H1 (cell line): ENCODE measurements at regions not wholly inside any gene's neighbourhood (a gene's known extent, or its start where the extent isn't known, plus 50 kb on each side); places are given as distances from the start of the nearest gene placed in this dataset.

ENCODE experiments used
- CTCF ChIA-PET: fragments of 300-600 bp; sonication (Branson Sonifier 250); formaldehyde crosslinking; loops from one replicate; lab custom pipeline; 2021; ENCODE audit not compliant: partially characterized antibody; lab: Charles Lee
- POLR2A ChIA-PET: fragments of 300-600 bp; sonication (Branson Sonifier 250); formaldehyde crosslinking; loops from one replicate; lab custom pipeline; 2021; ENCODE audit warnings: inconsistent platforms; ENCODE audit not compliant: partially characterized antibody; lab: Charles Lee
- DNase-seq, 2 experiments: peaks; one replicate each; pipeline versions ENCODE4 v3.0.0 to v3.0.0-alpha.2; 2010 to 2022; ENCODE audit warnings: low spot score in 2 of 2, low read depth in 1 of 2, mixed read lengths in 1 of 2
- FAIRE-seq: peaks from 2 replicates; lab custom pipeline; 2011; peaks lifted over from hg19 to GRCh38; lab: Jason Lieb, UNC
- H2AFZ ChIP-seq: 2 replicates; pipeline ENCODE4 v1.8.1; 2012; ENCODE audit warnings: low read length, inconsistent platforms
- H2AK5ac ChIP-seq: 2 replicates; pipeline ENCODE4 v1.6.1; 2013; ENCODE audit warnings: low read depth, low read length
- H2BK120ac ChIP-seq: replicated peaks from 2 replicates; pipeline ENCODE3; 2013; ENCODE audit warnings: low read depth, low read length, inconsistent platforms
- H2BK12ac ChIP-seq: 2 replicates; pipeline ENCODE4 v1.6.1; 2013; ENCODE audit warnings: low read depth, low read length
- H2BK15ac ChIP-seq: 2 replicates; pipeline ENCODE4 v1.6.1; 2013; ENCODE audit warnings: low read length
- H2BK20ac ChIP-seq: 2 replicates; pipeline ENCODE4 v1.6.1; 2013; ENCODE audit warnings: low read length
- H2BK5ac ChIP-seq: 2 replicates; pipeline ENCODE4 v1.6.1; 2013; ENCODE audit warnings: low read depth, low read length
- H3K14ac ChIP-seq: 2 replicates; pipeline ENCODE4 v1.6.1; 2013; ENCODE audit warnings: inconsistent platforms; ENCODE audit not compliant: insufficient read length
- H3K18ac ChIP-seq: 2 replicates; pipeline ENCODE4 v1.6.1; 2013; ENCODE audit warnings: low read length; ENCODE audit errors: extremely low read depth
- H3K23ac ChIP-seq: 2 replicates; pipeline ENCODE4 v1.6.1; 2013; ENCODE audit warnings: inconsistent platforms; ENCODE audit not compliant: insufficient read length
- H3K23me2 ChIP-seq: 2 replicates; pipeline ENCODE4 v1.6.1; 2013; ENCODE audit warnings: low read depth, low read length
- H3K27ac ChIP-seq: 2 replicates; pipeline ENCODE4 v1.6.1; 2011; ENCODE audit warnings: low read depth, low read length, inconsistent platforms
- H3K27me3 ChIP-seq, 4 experiments: replicated peaks in 1 of 4; 1 replicate in 1 of 4; 2 replicates in 3 of 4; pipeline versions ENCODE4 v1.6.1 to v1.8.1; 2011 to 2013; ENCODE audit warnings: low read length in 3 of 4, mild to moderate bottlenecking in 3 of 4, inconsistent platforms in 2 of 4, mixed read lengths in 2 of 4, moderate library complexity in 1 of 4; ENCODE audit not compliant: control insufficient read depth in 3 of 4, insufficient read depth in 3 of 4; ENCODE audit errors: extremely low read depth in 1 of 4
- H3K36me3 ChIP-seq, 4 experiments: 2 replicates each; pipeline versions ENCODE4 v1.6.1 to v1.8.1; 2011 to 2013; ENCODE audit warnings: mild to moderate bottlenecking in 4 of 4, low read length in 3 of 4, moderate library complexity in 2 of 4, control low read depth in 1 of 4, inconsistent platforms in 1 of 4; ENCODE audit not compliant: insufficient read depth in 4 of 4, control insufficient read depth in 2 of 4
- H3K4ac ChIP-seq: replicated peaks from 2 replicates; pipeline ENCODE3; 2013; ENCODE audit warnings: low read length, low read depth, mixed read lengths, inconsistent platforms; ENCODE audit not compliant: insufficient read length
- H3K4me1 ChIP-seq, 4 experiments: replicated peaks in 1 of 4; 1 replicate in 1 of 4; 2 replicates in 3 of 4; pipeline versions ENCODE4 v1.6.1 to v1.8.1; 2011 to 2013; ENCODE audit warnings: low read length in 3 of 4, inconsistent platforms in 2 of 4, mixed read lengths in 1 of 4; ENCODE audit not compliant: insufficient read depth in 4 of 4, control insufficient read depth in 3 of 4
- H3K4me2 ChIP-seq, 2 experiments: 2 replicates each; pipeline versions ENCODE4 v1.6.1 to v1.8.1; 2011 to 2013; ENCODE audit warnings: low read depth in 2 of 2, low read length in 2 of 2, control low read depth in 1 of 2, inconsistent platforms in 1 of 2, mild to moderate bottlenecking in 1 of 2; ENCODE audit not compliant: insufficient read depth in 1 of 2
- H3K4me3 ChIP-seq, 4 experiments: fragments of 200-600, 300-600 bp in 1 of 4; sonication (generic), shearing (Covaris generic), sonication (Bioruptor Twin) in 1 of 4; 2 replicates each; pipeline versions ENCODE4 v1.5.1 to v1.8.1; 2011 to 2016; ENCODE audit warnings: low read length in 4 of 4, low read depth in 3 of 4, control low read depth in 2 of 4, inconsistent platforms in 2 of 4, mild to moderate bottlenecking in 2 of 4, mixed read lengths in 1 of 4, moderate library complexity in 1 of 4; ENCODE audit not compliant: insufficient read depth in 2 of 4; ENCODE audit errors: extremely low read depth in 1 of 4
- H3K56ac ChIP-seq: replicated peaks from 2 replicates; pipeline ENCODE3; 2013; ENCODE audit warnings: low read depth, mild to moderate bottlenecking, mixed read lengths, low read length, inconsistent platforms; ENCODE audit not compliant: insufficient read length
- H3K79me1 ChIP-seq: 2 replicates; pipeline ENCODE4 v1.6.1; 2013; ENCODE audit warnings: low read depth, low read length, control low read depth
- H3K79me2 ChIP-seq, 2 experiments: 2 replicates each; pipeline versions ENCODE4 v1.6.1 to v1.8.1; 2012 to 2013; ENCODE audit warnings: low read length in 2 of 2, mild to moderate bottlenecking in 2 of 2, inconsistent platforms in 1 of 2; ENCODE audit not compliant: insufficient read depth in 2 of 2, control insufficient read depth in 1 of 2
- H3K9ac ChIP-seq, 4 experiments: replicated peaks in 1 of 4; 1 replicate in 1 of 4; 2 replicates in 3 of 4; pipeline versions ENCODE4 v1.6.1 to v1.8.1; 2011 to 2013; ENCODE audit warnings: low read depth in 3 of 4, low read length in 3 of 4, control low read depth in 2 of 4, mild to moderate bottlenecking in 2 of 4, moderate library complexity in 2 of 4, inconsistent platforms in 1 of 4; ENCODE audit errors: extremely low read depth in 1 of 4
- H3K9me3 ChIP-seq, 2 experiments: 2 replicates each; pipeline versions ENCODE4 v1.6.1 to v1.8.1; 2012 to 2013; ENCODE audit warnings: mild to moderate bottlenecking in 2 of 2, moderate library complexity in 2 of 2, control low read depth in 1 of 2, inconsistent platforms in 1 of 2, low read depth in 1 of 2, low read length in 1 of 2, mixed read lengths in 1 of 2; ENCODE audit not compliant: insufficient read depth in 2 of 2
- H4K20me1 ChIP-seq, 2 experiments: replicated peaks in 1 of 2; 2 replicates each; pipeline versions ENCODE3 to v1.8.1; 2011 to 2013; ENCODE audit warnings: inconsistent platforms in 2 of 2, low read length in 2 of 2, mild to moderate bottlenecking in 1 of 2; ENCODE audit not compliant: insufficient read depth in 2 of 2, control insufficient read depth in 1 of 2
- H4K5ac ChIP-seq: 2 replicates; pipeline ENCODE4 v1.6.1; 2013; ENCODE audit warnings: low read length, low read depth, mixed read lengths, inconsistent platforms; ENCODE audit not compliant: insufficient read length
- H4K8ac ChIP-seq: 2 replicates; pipeline ENCODE4 v1.8.0; 2013; ENCODE audit warnings: mild to moderate bottlenecking, moderate library complexity, low read length, inconsistent platforms; ENCODE audit not compliant: insufficient read depth; ENCODE audit errors: extremely low read depth
- H4K91ac ChIP-seq: replicated peaks from 2 replicates; pipeline ENCODE3; 2013; ENCODE audit warnings: low read length, mixed read lengths, inconsistent platforms; ENCODE audit not compliant: insufficient read length
- CBX8 ChIP-seq: fragments of 300-800, 300-1000 bp; sonication (generic); IDR thresholded peaks from 2 replicates; pipeline ENCODE4 v1.7.1; 2016; ENCODE audit warnings: low read depth, low read length, borderline replicate concordance
- EGR1 ChIP-seq: IDR thresholded peaks from 2 replicates; pipeline ENCODE4 v1.6.1; 2011; ENCODE audit warnings: low read depth, low read length, borderline replicate concordance
- HDAC2 ChIP-seq, 2 experiments: fragments of 300-600 bp in 1 of 2; sonication (generic) in 1 of 2; IDR thresholded peaks; 2 replicates each; pipeline ENCODE4 v1.6.1; 2011 to 2012; ENCODE audit warnings: low read depth in 2 of 2, low read length in 2 of 2, mild to moderate bottlenecking in 2 of 2, moderate library complexity in 2 of 2, borderline replicate concordance in 1 of 2, inconsistent platforms in 1 of 2
- MAFK ChIP-seq: IDR thresholded peaks from 2 replicates; pipeline ENCODE4 v1.6.1; 2012; ENCODE audit warnings: low read depth, mild to moderate bottlenecking, improper control_type of control experiment, low read length
- RXRA ChIP-seq: IDR thresholded peaks from 2 replicates; pipeline ENCODE4 v1.6.1; 2011; ENCODE audit warnings: low read depth, mild to moderate bottlenecking, low read length, moderate library complexity; ENCODE audit not compliant: insufficient read depth
- SP1 ChIP-seq: IDR thresholded peaks from 2 replicates; pipeline ENCODE4 v1.6.1; 2011; ENCODE audit warnings: low read depth, low read length
- SP2 ChIP-seq: IDR thresholded peaks from 2 replicates; pipeline ENCODE4 v1.6.1; 2012; ENCODE audit warnings: mild to moderate bottlenecking, low read length, inconsistent platforms
- TAF7 ChIP-seq: optimal IDR thresholded peaks from 2 replicates; pipeline ENCODE3; 2011; ENCODE audit warnings: low read depth, mild to moderate bottlenecking, inconsistent platforms, low read length, moderate library complexity, borderline replicate concordance
- TEAD4 ChIP-seq: IDR thresholded peaks from 2 replicates; pipeline ENCODE4 v1.6.1; 2012; ENCODE audit warnings: low read depth, low read length, inconsistent platforms, mixed read lengths
- USF2 ChIP-seq: IDR thresholded peaks from 2 replicates; pipeline ENCODE4 v1.6.1; 2011; ENCODE audit warnings: low read length, improper control_type of control experiment
- WGBS, 2 experiments: shearing (Covaris generic) in 1 of 2; methylation state at CpG; one replicate each; pipeline versions ENCODE4 v1.1.6 to v1.1.7; 2013 to 2015; ENCODE audit warnings: low lambda C conversion rate in 2 of 2, mixed read lengths in 2 of 2, inconsistent platforms in 1 of 2, low coverage in 1 of 2, missing lambda C conversion rate in 1 of 2; ENCODE audit not compliant: insufficient replicate concordance in 2 of 2, insufficient coverage in 1 of 2, insufficient read length in 1 of 2; ENCODE audit errors: extremely low coverage in 1 of 2, missing lambda C conversion rate in 1 of 2; 5-methylcytosine and 5-hydroxymethylcytosine counted together
- TF ChIP-seq, protein P1 (sequence below): IDR thresholded peaks from 2 replicates; pipeline ENCODE4 v1.6.1; 2011; ENCODE audit warnings: low read depth, mild to moderate bottlenecking, low read length; ENCODE audit not compliant: insufficient read depth

DNA sequence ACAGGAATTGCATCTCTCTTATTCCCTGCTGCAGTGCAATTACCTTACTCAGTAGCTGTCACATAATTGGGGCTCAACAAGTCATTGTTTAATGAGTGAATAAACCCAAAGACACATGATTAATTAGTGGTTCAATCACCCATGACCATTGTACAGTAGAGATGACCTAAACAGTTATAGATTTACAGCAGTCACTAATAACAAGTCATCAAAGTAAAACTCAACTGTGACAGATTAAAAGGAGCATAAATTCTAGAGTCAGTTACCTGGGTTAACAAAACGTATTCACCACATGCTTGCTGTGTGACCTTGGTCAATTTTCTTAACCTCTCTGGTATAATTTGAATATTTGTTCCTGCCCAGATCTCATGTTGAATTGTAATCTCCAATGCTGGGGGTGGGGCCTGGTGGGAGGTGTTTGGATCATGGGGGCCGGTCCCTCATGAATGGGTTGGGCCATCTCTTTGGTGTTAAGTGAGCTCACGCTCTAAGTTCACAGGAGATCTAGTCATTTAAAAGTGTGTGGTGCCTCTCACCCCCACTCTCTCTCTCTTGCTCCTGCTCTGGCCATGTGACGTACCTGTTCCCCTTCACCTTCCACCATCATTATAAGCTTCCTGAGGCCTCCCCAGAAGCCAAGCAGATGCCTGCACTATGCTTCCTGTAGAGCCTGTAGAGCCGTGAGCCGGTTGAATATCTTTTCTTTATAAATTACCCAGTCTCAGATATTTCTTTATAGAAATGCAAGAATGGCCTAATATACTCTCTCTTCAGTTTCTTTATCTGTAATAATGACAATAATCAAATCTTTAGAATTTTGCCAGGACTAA, 141.9 kb upstream of the PLEKHG7 start:
- Histone ChIP-seq H2BK5ac (no peak overlapping the region), H3K23ac (no peak overlapping the region), H4K8ac (no peak overlapping the region), H3K9ac (no peak overlapping the region), H3K79me2 (no peaks in the 10 kb centered on the region), H3K4ac (no peak overlapping the region), H2BK120ac (no peak overlapping the region), H2BK15ac (no peak overlapping the region), H4K20me1 (no peaks in the 10 kb centered on the region), H3K36me3 (no peaks in the 10 kb centered on the region), H3K14ac (no peak overlapping the region), H3K18ac (no peak overlapping the region), H3K4me3 (no peak overlapping the region), H2AFZ (no peak overlapping the region), H2BK12ac (no peak overlapping the region), H3K56ac (no peak overlapping the region), H3K27ac (no peak overlapping the region), H3K27me3 (no peaks in the 10 kb centered on the region), H3K9me3 (no peaks in the 10 kb centered on the region), H3K79me1 (no peaks in the 10 kb centered on the region), H2BK20ac (no peak overlapping the region), H2AK5ac (no peak overlapping the region), H4K5ac (no peak overlapping the region), H4K91ac (no peak overlapping the region), H3K23me2 (no peaks in the 10 kb centered on the region), H3K4me2 (no peak overlapping the region), H3K4me1 (peaks cover 0 to 5% (median 0%) of the 10 kb centered on the region in 4 experiments; a peak in 1 of 7 replicates)
- CTCF ChIA-PET = interaction anchor here (0.7 kb wide), 1 partner anchor 10 kb away, joined by 3 read pairs; no protein-coding TSS in a partner anchor
- 81% methylated on average over 6 of the region's 6 CpGs; no CpG with 5 or more reads in 1 of the 2 experiments for WGBS, 2 experiments
- POLR2A ChIA-PET = no interaction called here
- FAIRE-seq (no peak), DNase-seq (no peak)
- no peak for TF ChIP-seq EGR1
- no peak for TF ChIP-seq SP2
- TF ChIP-seq TAF7 = no peak
- TF ChIP-seq MAFK = no peak
- TF ChIP-seq CBX8 = no peak
- TF ChIP-seq, protein P1, sequence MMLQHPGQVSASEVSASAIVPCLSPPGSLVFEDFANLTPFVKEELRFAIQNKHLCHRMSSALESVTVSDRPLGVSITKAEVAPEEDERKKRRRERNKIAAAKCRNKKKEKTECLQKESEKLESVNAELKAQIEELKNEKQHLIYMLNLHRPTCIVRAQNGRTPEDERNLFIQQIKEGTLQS = no peak
- TF ChIP-seq USF2 = no peak
- no peak for TF ChIP-seq RXRA
- no peak for TF ChIP-seq SP1
- no peak for TF ChIP-seq HDAC2 (IDR thresholded peaks at IDR 0.05; ENCODE audit: borderline replicate concordance in 1 of 2, low read depth in 2 of 2, low read length in 2 of 2)
- TF ChIP-seq TEAD4 = no peak
